SK-N-SH (cell line): ENCODE measurements at regions not wholly inside any gene's neighbourhood (a gene's known extent, or its start where the extent isn't known, plus 50 kb on each side); places are given as distances from the start of the nearest gene placed in this dataset.
"Not testable (repeated sequence)": the region's sequence is repeated elsewhere in the genome, so short reads cannot be mapped to it uniquely, and the experiment has no call there.

Experiments
- CTCF ChIA-PET: fragments of 300-600, 350-600 bp; formaldehyde crosslinking; extraction: SDS; loops from one replicate; lab custom pipeline; 2021; lab: Yijun Ruan, JAX
- POLR2A ChIA-PET: fragments of 350-600 bp; sonication (Branson Sonifier 250); formaldehyde crosslinking; extraction: SDS; loops from one replicate; lab custom pipeline; 2020; ENCODE audit warnings: antibody characterized with exemption, inconsistent platforms; lab: Yijun Ruan, JAX
- DNase-seq: peaks from one replicate; pipeline ENCODE4 v3.0.0; 2012
- H2AFZ ChIP-seq: fragments of 200-600 bp; sonication (generic); 2 replicates; pipeline ENCODE4 v1.8.1; 2016; ENCODE audit warnings: antibody characterized with exemption, mild to moderate bottlenecking, low read depth
- H3F3A ChIP-seq: fragments of 200-600 bp; sonication (generic); replicated peaks from 2 replicates; pipeline ENCODE3; 2016; ENCODE audit warnings: antibody characterized with exemption, mild to moderate bottlenecking; ENCODE audit not compliant: insufficient read depth
- H3K27ac ChIP-seq, 2 experiments: fragments of 200-500 bp in 1 of 2; fragments of 200-600 bp in 1 of 2; sonication (Bioruptor generic) in 1 of 2; sonication (generic), shearing (Covaris generic) in 1 of 2; 2 replicates each; pipeline versions ENCODE4 v1.5.1 to v1.6.1; 2014 to 2016; ENCODE audit warnings: low read depth in 2 of 2, inconsistent platforms in 1 of 2, low read length in 1 of 2, mild to moderate bottlenecking in 1 of 2, mixed read lengths in 1 of 2
- H3K27me3 ChIP-seq: fragments of 200-600 bp; sonication (generic), shearing (Covaris generic); 2 replicates; pipeline ENCODE4 v1.6.1; 2016; ENCODE audit warnings: mixed run types; ENCODE audit not compliant: insufficient read depth
- H3K36me3 ChIP-seq, 2 experiments: fragments of 200-500 bp in 1 of 2; fragments of 200-600 bp in 1 of 2; sonication (Bioruptor generic) in 1 of 2; sonication (generic) in 1 of 2; replicated peaks in 1 of 2; 2 replicates each; pipeline versions ENCODE3 to v1.5.1; 2014 to 2016; ENCODE audit warnings: low read length in 1 of 2, mild to moderate bottlenecking in 1 of 2; ENCODE audit not compliant: insufficient read depth in 2 of 2, control insufficient read depth in 1 of 2
- H3K4me1 ChIP-seq, 2 experiments: fragments of 200-500 bp in 1 of 2; fragments of 200-600 bp in 1 of 2; sonication (Bioruptor generic) in 1 of 2; sonication (generic), shearing (Covaris generic) in 1 of 2; 2 replicates each; pipeline versions ENCODE4 v1.5.1 to v1.6.1; 2014 to 2016; ENCODE audit warnings: low read depth in 1 of 2, low read length in 1 of 2, mixed run types in 1 of 2; ENCODE audit not compliant: insufficient read depth in 2 of 2, control insufficient read depth in 1 of 2
- H3K4me2 ChIP-seq: fragments of 200-600 bp; sonication (generic), shearing (Covaris generic); 2 replicates; pipeline ENCODE4 v1.6.1; 2017; ENCODE audit warnings: mixed run types
- H3K4me3 ChIP-seq, 2 experiments: fragments of 200-500 bp in 1 of 2; fragments of 200-600 bp in 1 of 2; sonication (Bioruptor generic) in 1 of 2; sonication (generic), shearing (Covaris generic) in 1 of 2; 2 replicates each; pipeline versions ENCODE4 v1.5.1 to v1.8.1; 2014 to 2016; ENCODE audit warnings: low read depth in 2 of 2, inconsistent platforms in 1 of 2, low read length in 1 of 2, mild to moderate bottlenecking in 1 of 2, mixed read lengths in 1 of 2, moderate library complexity in 1 of 2
- H3K79me2 ChIP-seq: fragments of 200-600 bp; sonication (generic); 2 replicates; pipeline ENCODE4 v1.8.1; 2017; ENCODE audit warnings: mild to moderate bottlenecking; ENCODE audit not compliant: insufficient read depth
- H3K9ac ChIP-seq: fragments of 200-600 bp; sonication (generic); 2 replicates; pipeline ENCODE4 v1.6.1; 2017; ENCODE audit warnings: mixed run types
- H3K9me2 ChIP-seq: fragments of 200-600 bp; sonication (generic); 2 replicates; pipeline ENCODE4 v1.6.1; 2017; ENCODE audit warnings: mixed run types
- H3K9me3 ChIP-seq: fragments of 200-600 bp; sonication (generic); 2 replicates; pipeline ENCODE4 v1.6.1; 2017; ENCODE audit warnings: mixed run types, mild to moderate bottlenecking, moderate library complexity
- H4K20me1 ChIP-seq: fragments of 200-600 bp; sonication (generic); 2 replicates; pipeline ENCODE4 v1.6.1; 2017; ENCODE audit warnings: mild to moderate bottlenecking, mixed run types; ENCODE audit not compliant: insufficient read depth
- CHD2 ChIP-seq: fragments of 150-350 bp; IDR thresholded peaks from 2 replicates; pipeline ENCODE4 v1.6.1; 2018; ENCODE audit warnings: low read length; ENCODE audit not compliant: partially characterized antibody
- EP300 ChIP-seq, 2 experiments: IDR thresholded peaks; 2 replicates each; pipeline versions ENCODE4 v1.4.0 to v1.6.1; 2012; ENCODE audit warnings: borderline replicate concordance in 1 of 2, low read depth in 1 of 2, low read length in 1 of 2
- FOSL2 ChIP-seq: IDR thresholded peaks from 2 replicates; pipeline ENCODE4 v1.4.0; 2012; ENCODE audit warnings: low read depth, mild to moderate bottlenecking, moderate library complexity, borderline replicate concordance
- FOXJ3 ChIP-seq: sonication (generic); formaldehyde crosslinking; IDR thresholded peaks from 2 replicates; pipeline ENCODE4 v1.5.1; 2020; ENCODE audit warnings: mild to moderate bottlenecking, missing genetic modification reagents
- GATA2 ChIP-seq: sonication (generic); formaldehyde crosslinking; IDR thresholded peaks from 2 replicates; pipeline ENCODE4 v1.5.0; 2020; ENCODE audit warnings: mild to moderate bottlenecking, missing genetic modification reagents
- MEF2A ChIP-seq: IDR thresholded peaks from 2 replicates; pipeline ENCODE4 v1.4.0; 2012; ENCODE audit warnings: low read depth, borderline replicate concordance
- MXI1 ChIP-seq: IDR thresholded peaks from 2 replicates; pipeline ENCODE4 v1.6.1; 2012; ENCODE audit warnings: mild to moderate bottlenecking, low read depth, low read length, improper control_type of control experiment
- NRF1 ChIP-seq: IDR thresholded peaks from 2 replicates; pipeline ENCODE4 v1.6.1; 2012; ENCODE audit warnings: low read depth, mild to moderate bottlenecking, low read length
- RAD21 ChIP-seq: IDR thresholded peaks from 2 replicates; pipeline ENCODE4 v1.6.1; 2012; ENCODE audit warnings: mild to moderate bottlenecking, low read length
- RXRA ChIP-seq: IDR thresholded peaks from 2 replicates; pipeline ENCODE4 v1.4.0; 2012; ENCODE audit warnings: low read depth, mild to moderate bottlenecking, borderline replicate concordance
- TAF1 ChIP-seq: IDR thresholded peaks from 2 replicates; pipeline ENCODE4 v1.6.1; 2012; ENCODE audit warnings: low read depth, mild to moderate bottlenecking, low read length, moderate library complexity, borderline replicate concordance
- TCF12 ChIP-seq: IDR thresholded peaks from 2 replicates; pipeline ENCODE4 v1.4.0; 2012
- USF1 ChIP-seq: IDR thresholded peaks from 2 replicates; pipeline ENCODE4 v1.4.0; 2012; ENCODE audit warnings: low read depth, borderline replicate concordance
- ZBTB33 ChIP-seq: IDR thresholded peaks from 2 replicates; pipeline ENCODE4 v1.4.0; 2012; ENCODE audit warnings: low read depth, borderline replicate concordance
- WGBS: methylation state at CpG from one replicate; pipeline ENCODE4 v1.1.6; 2017; ENCODE audit warnings: low lambda C conversion rate; 5-methylcytosine and 5-hydroxymethylcytosine counted together

GRCh38 chr16:29320274-29320999 lies 86.1 kb downstream of the NPIPB11 start:
- peaks cover 0 to 8% of the 10 kb centered on the region in 2 experiments; a peak in 1 of 4 replicates for H3K4me1 ChIP-seq
- H3K4me2 ChIP-seq: no peak overlapping the region
- DNase-seq: no peak
- H3K27ac ChIP-seq: no peak overlapping the region
- no peaks in the 10 kb centered on the region for H3K9me2 ChIP-seq
- no peaks in the 10 kb centered on the region for H3K79me2 ChIP-seq
- H4K20me1 ChIP-seq: no peaks in the 10 kb centered on the region
- TF ChIP-seq RAD21: no peak
- TF ChIP-seq FOXJ3 (CRISPR knock-in tag): no peak
- TF ChIP-seq TAF1: no peak
- TF ChIP-seq MXI1: no peak
- TF ChIP-seq USF1: no peak
- no peak for TF ChIP-seq CHD2
- TF ChIP-seq FOSL2: no peak
- no peak for TF ChIP-seq EP300 (IDR thresholded peaks at IDR 0.05; ENCODE audit: borderline replicate concordance in 1 of 2, low read depth in 1 of 2, low read length in 1 of 2)
- TF ChIP-seq TCF12: no peak
- TF ChIP-seq MEF2A: no peak
- TF ChIP-seq ZBTB33: no peak
- TF ChIP-seq RXRA: no peak
- H3K9ac ChIP-seq: no peak overlapping the region
- no peak overlapping the region for H2AFZ ChIP-seq
- no peaks in the 10 kb centered on the region for H3K27me3 ChIP-seq
- no peak overlapping the region for H3K4me3 ChIP-seq
- WGBS: 92% methylated on average over 14 of the region's 14 CpGs
- no peaks in the 10 kb centered on the region for H3K36me3 ChIP-seq
- no peaks in the 10 kb centered on the region for H3K9me3 ChIP-seq
- CTCF ChIA-PET: no interaction called here
- POLR2A ChIA-PET: no interaction called here
- H3F3A ChIP-seq: no peaks in the 10 kb centered on the region

- no peaks in the 10 kb centered on the region for H4K20me1 ChIP-seq
- H3K79me2 ChIP-seq: no peaks in the 10 kb centered on the region
- DNase-seq: no peak
- no peak overlapping the region for H3K4me2 ChIP-seq
- CTCF ChIA-PET: no interaction called here
- peaks cover 0 to 8% of the 10 kb centered on the region in 2 experiments; a peak in 1 of 4 replicates for H3K4me1 ChIP-seq
- H3K9me3 ChIP-seq: no peaks in the 10 kb centered on the region
- H2AFZ ChIP-seq: no peak overlapping the region
- H3K27ac ChIP-seq: no peak overlapping the region
- no peak overlapping the region for H3K4me3 ChIP-seq
- TF ChIP-seq NRF1: no peak
- no peak for TF ChIP-seq GATA2 (CRISPR knock-in tag)
- no peak for TF ChIP-seq FOSL2
- H3K36me3 ChIP-seq: no peaks in the 10 kb centered on the region
- H3F3A ChIP-seq: no peaks in the 10 kb centered on the region
- POLR2A ChIA-PET: no interaction called here
- H3K9ac ChIP-seq: no peak overlapping the region
- 89% methylated on average over 9 of the region's 10 CpGs for WGBS
- no peaks in the 10 kb centered on the region for H3K9me2 ChIP-seq
- H3K27me3 ChIP-seq: no peaks in the 10 kb centered on the region
These were observed 86.8 kb downstream of the NPIPB11 start for GRCh38 chr16:29319726-29320125.

GRCh38 chr16:29318561-29318968 lies 87.9 kb downstream of the NPIPB11 start:
- POLR2A ChIA-PET, H3K4me3 ChIP-seq, CTCF ChIA-PET, H3K27ac ChIP-seq, H3K9me2 ChIP-seq, H3K9ac ChIP-seq, H3K36me3 ChIP-seq, H3K27me3 ChIP-seq, H4K20me1 ChIP-seq, H3K9me3 ChIP-seq, H3F3A ChIP-seq, H3K4me2 ChIP-seq, H2AFZ ChIP-seq, DNase-seq, H3K79me2 ChIP-seq: not testable (repeated sequence)
- H3K4me1 ChIP-seq: peaks cover 0 to 11% of the 10 kb centered on the region in 2 experiments; a peak in 1 of 4 replicates
- WGBS: 78% methylated on average over 9 of the region's 10 CpGs
